ENCODE measurements at regions not wholly inside any gene's neighbourhood (a gene's known extent, or its start where the extent isn't known, plus 50 kb on each side); places are given as distances from the start of the nearest gene placed in this dataset.

GRCh38 chr9:108150736-108151586, 661.4 kb upstream of the KLF4 start:
- ATAC-seq (ENCODE audit: low read depth) = peak; percentile 42
- Histone ChIP-seq H3K9ac (ENCODE audit: low read depth, low read length) (no peak overlapping the region), H4K20me1 (ENCODE audit: insufficient read depth, low read length) (no peaks in the 10 kb centered on the region), H3K23ac (ENCODE audit: low read depth, low read length) (no peak overlapping the region), H2BK20ac (ENCODE audit: low read depth, low read length) (no peak overlapping the region), H2BK15ac (ENCODE audit: low read depth, low read length) (no peak overlapping the region; the same call in 2 of the 3 replicates), H4K91ac (ENCODE audit: insufficient read depth, low read depth, low read length) (no peak overlapping the region), H3K14ac (replicated peaks; ENCODE audit: low read depth, low read length) (no peak overlapping the region; the same call in 1 of the 2 replicates), H3K4me3 (ENCODE audit: insufficient read depth, low read depth, low read length) (no peak overlapping the region), H3K4me2 (ENCODE audit: low read depth, low read length) (no peak overlapping the region), H3K4me1 (ENCODE audit: control insufficient read depth, insufficient read depth, low read length) (peaks cover 1% of the 10 kb centered on the region; the same call in 1 of the 2 replicates), H3K27ac (ENCODE audit: insufficient read depth, low read length) (no peak overlapping the region), H2AK5ac (ENCODE audit: low read depth, low read length) (peak overlapping the region; percentile 31; the same call in 1 of the 2 replicates), H2BK5ac (ENCODE audit: low read depth, low read length, poor library complexity, severe bottlenecking) (no peak overlapping the region), H3K36me3 (ENCODE audit: control insufficient read depth, insufficient read depth, low read length) (no peaks in the 10 kb centered on the region), H2BK120ac (ENCODE audit: low read depth, low read length) (peak overlapping the region; percentile 44; the same call in 1 of the 2 replicates), H4K8ac (ENCODE audit: low read depth in 2 of 2, low read length in 2 of 2) (peak overlapping the region in 1 of 2 experiments; percentile 3; a peak in 1 of 4 replicates), H3K9me3 (ENCODE audit: control insufficient read depth, insufficient read depth, low read length) (peaks cover 2% of the 10 kb centered on the region; the same call in 1 of the 2 replicates), H4K5ac (ENCODE audit: low read depth, low read length) (no peak overlapping the region), H3K18ac (ENCODE audit: low read depth, low read length) (no peak overlapping the region), H3K4ac (ENCODE audit: low read depth, low read length) (peak overlapping the region; percentile 58), H2AK9ac (replicated peaks; ENCODE audit: low read depth, low read length, poor library complexity) (no peak overlapping the region), H2AFZ (replicated peaks; ENCODE audit: low read length, poor library complexity) (peak overlapping the region; percentile 58), H3K56ac (ENCODE audit: extremely low read depth, insufficient read depth, low read length) (no peak overlapping the region), H3K79me1 (ENCODE audit: low read depth in 1 of 2, low read length in 2 of 2) (no peaks in the 10 kb centered on the region), H3K27me3 (ENCODE audit: control insufficient read depth, insufficient read depth, low read length) (no peaks in the 10 kb centered on the region), H3K9me1 (ENCODE audit: insufficient read depth, low read length) (no peaks in the 10 kb centered on the region)
- DNase-seq = peak; percentile 60
- in situ Hi-C loops (cut with MboI; ENCODE audit: low sequenced_read_pairs) = no loop called here
- CTCF ChIA-PET = no interaction called here
- WGBS, 2 experiments (ENCODE audit: extremely low coverage in 2 of 2, insufficient read length in 1 of 2) = 50% methylated on average over 1 of the region's 16 CpGs; no CpG with 5 or more reads in 1 of the 2 experiments
- dilution Hi-C loops (cut with HindIII; ENCODE audit: low sequenced_read_pairs, unreplicated experiment) = no loop called here
- POLR2A ChIA-PET (ENCODE audit: unreplicated experiment) = no interaction called here
- intact Hi-C loops (cut with micrococcal nuclease) = no loop called here
- no TSS peak for BruUV-seq (replicated peaks)
- no peak for TF ChIP-seq POLR2A (IDR thresholded peaks at IDR 0.05; ENCODE audit: low read depth, low read length)
- no peak for TF ChIP-seq RFX5 (IDR thresholded peaks at IDR 0.05; ENCODE audit: low read depth, low read length)
- TF ChIP-seq SMC3 (IDR thresholded peaks at IDR 0.05; ENCODE audit: low read depth, low read length) = no peak
- TF ChIP-seq, protein P1, sequence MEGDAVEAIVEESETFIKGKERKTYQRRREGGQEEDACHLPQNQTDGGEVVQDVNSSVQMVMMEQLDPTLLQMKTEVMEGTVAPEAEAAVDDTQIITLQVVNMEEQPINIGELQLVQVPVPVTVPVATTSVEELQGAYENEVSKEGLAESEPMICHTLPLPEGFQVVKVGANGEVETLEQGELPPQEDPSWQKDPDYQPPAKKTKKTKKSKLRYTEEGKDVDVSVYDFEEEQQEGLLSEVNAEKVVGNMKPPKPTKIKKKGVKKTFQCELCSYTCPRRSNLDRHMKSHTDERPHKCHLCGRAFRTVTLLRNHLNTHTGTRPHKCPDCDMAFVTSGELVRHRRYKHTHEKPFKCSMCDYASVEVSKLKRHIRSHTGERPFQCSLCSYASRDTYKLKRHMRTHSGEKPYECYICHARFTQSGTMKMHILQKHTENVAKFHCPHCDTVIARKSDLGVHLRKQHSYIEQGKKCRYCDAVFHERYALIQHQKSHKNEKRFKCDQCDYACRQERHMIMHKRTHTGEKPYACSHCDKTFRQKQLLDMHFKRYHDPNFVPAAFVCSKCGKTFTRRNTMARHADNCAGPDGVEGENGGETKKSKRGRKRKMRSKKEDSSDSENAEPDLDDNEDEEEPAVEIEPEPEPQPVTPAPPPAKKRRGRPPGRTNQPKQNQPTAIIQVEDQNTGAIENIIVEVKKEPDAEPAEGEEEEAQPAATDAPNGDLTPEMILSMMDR (conservative IDR thresholded peaks at IDR 0.05; ENCODE audit: low read depth, low read length) = no peak
- TF ChIP-seq, protein P2, sequence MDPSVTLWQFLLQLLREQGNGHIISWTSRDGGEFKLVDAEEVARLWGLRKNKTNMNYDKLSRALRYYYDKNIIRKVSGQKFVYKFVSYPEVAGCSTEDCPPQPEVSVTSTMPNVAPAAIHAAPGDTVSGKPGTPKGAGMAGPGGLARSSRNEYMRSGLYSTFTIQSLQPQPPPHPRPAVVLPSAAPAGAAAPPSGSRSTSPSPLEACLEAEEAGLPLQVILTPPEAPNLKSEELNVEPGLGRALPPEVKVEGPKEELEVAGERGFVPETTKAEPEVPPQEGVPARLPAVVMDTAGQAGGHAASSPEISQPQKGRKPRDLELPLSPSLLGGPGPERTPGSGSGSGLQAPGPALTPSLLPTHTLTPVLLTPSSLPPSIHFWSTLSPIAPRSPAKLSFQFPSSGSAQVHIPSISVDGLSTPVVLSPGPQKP (IDR thresholded peaks at IDR 0.05; ENCODE audit: borderline replicate concordance, low read depth, low read length) = no peak
- no peak for TF ChIP-seq RAD21 (IDR thresholded peaks at IDR 0.05; ENCODE audit: low read length)
- TF ChIP-seq FOS (IDR thresholded peaks at IDR 0.05; ENCODE audit: low read depth, low read length) = no peak
- TF ChIP-seq MAFK (IDR thresholded peaks at IDR 0.05; ENCODE audit: low read depth, low read length) = no peak
- no peak for TF ChIP-seq CEBPB (IDR thresholded peaks at IDR 0.05; ENCODE audit: low read depth, low read length)
- TF ChIP-seq USF2 (IDR thresholded peaks at IDR 0.05; ENCODE audit: low read depth, low read length) = no peak
- no peak for TF ChIP-seq CHD1 (IDR thresholded peaks at IDR 0.05; ENCODE audit: low read depth, low read length)
